Vagina (tissue), 2 donors: ENCODE measurements at regions not wholly inside any gene's neighbourhood (a gene's known extent, or its start where the extent isn't known, plus 50 kb on each side); places are given as distances from the start of the nearest gene placed in this dataset.

Source experiments
- CTCF ChIP-seq, 3 experiments: fragments of 450-650 bp in 2 of 3; fragments of 200-600 bp in 1 of 3; sonication (generic) in 1 of 3; IDR thresholded peaks; one replicate each; pipeline ENCODE4 v1.5.1; 2017 to 2019; ENCODE audit warnings: antibody characterized with exemption in 3 of 3, mild to moderate bottlenecking in 2 of 3, moderate library complexity in 2 of 3
- POLR2A ChIP-seq, 2 donors: fragments of 450-650 bp; IDR thresholded peaks; one replicate each; pipeline ENCODE4 v1.6.1; 2017; ENCODE audit warnings: antibody characterized with exemption in 2 of 2, mild to moderate bottlenecking in 2 of 2, moderate library complexity in 2 of 2
- POLR2AphosphoS5 ChIP-seq, 2 donors: sonication (generic); formaldehyde crosslinking; IDR thresholded peaks; one replicate each; pipeline ENCODE4 v1.9.0; 2017; ENCODE audit warnings: antibody characterized with exemption in 2 of 2, mild to moderate bottlenecking in 2 of 2, low read depth in 1 of 2; ENCODE audit not compliant: insufficient read depth in 1 of 2

GRCh38 chr2:45254025-45254424, 244.8 kb upstream of the SIX2 start:
- TF ChIP-seq CTCF (IDR thresholded peaks at IDR 0.05) (no peak), POLR2AphosphoS5 (IDR thresholded peaks at IDR 0.05; ENCODE audit: insufficient read depth in 1 of 2, low read depth in 1 of 2) (no peak), POLR2A (IDR thresholded peaks at IDR 0.05) (no peak)
